Endothelial cell (in vitro differentiated cells): ENCODE measurements at regions not wholly inside any gene's neighbourhood (a gene's known extent, or its start where the extent isn't known, plus 50 kb on each side); places are given as distances from the start of the nearest gene placed in this dataset.

Source experiments
- DNase-seq: peaks from one replicate; pipeline ENCODE4 v3.0.0; 2021; ENCODE audit warnings: low spot score
- H3K27ac Mint-ChIP-seq: one replicate; pipeline ENCODE4 v1.8.0; 2021; ENCODE audit warnings: mixed read lengths, inconsistent platforms; ENCODE audit not compliant: unreplicated experiment
- H3K27me3 Mint-ChIP-seq: one replicate; pipeline ENCODE4 v1.8.0; 2021; ENCODE audit warnings: mild to moderate bottlenecking, moderate library complexity, mixed read lengths, inconsistent platforms; ENCODE audit not compliant: unreplicated experiment
- H3K36me3 Mint-ChIP-seq: one replicate; pipeline ENCODE4 v1.8.0; 2021; ENCODE audit warnings: mild to moderate bottlenecking, low read depth, mixed read lengths, inconsistent platforms; ENCODE audit not compliant: unreplicated experiment
- H3K4me1 Mint-ChIP-seq: one replicate; pipeline ENCODE4 v1.8.0; 2021; ENCODE audit warnings: mild to moderate bottlenecking, mixed read lengths, inconsistent platforms; ENCODE audit not compliant: unreplicated experiment
- H3K4me3 Mint-ChIP-seq: one replicate; pipeline ENCODE4 v1.8.0; 2021; ENCODE audit warnings: mild to moderate bottlenecking, mixed read lengths, inconsistent platforms; ENCODE audit not compliant: unreplicated experiment
- H3K9me3 Mint-ChIP-seq: one replicate; pipeline ENCODE4 v1.8.0; 2021; ENCODE audit warnings: mixed read lengths, inconsistent platforms; ENCODE audit not compliant: unreplicated experiment
- CTCF ChIP-seq: fragments of 200-600 bp; sonication (generic); IDR thresholded peaks from one replicate; pipeline ENCODE4 v1.5.0; 2021; ENCODE audit warnings: antibody characterized with exemption; ENCODE audit not compliant: unreplicated experiment

GRCh38 chr5:101997235-101997634 lies 298.8 kb downstream of the SLCO4C1 start:
- no peak for DNase-seq
- no peaks in the 10 kb centered on the region for H3K9me3 Mint-ChIP-seq
- H3K27ac Mint-ChIP-seq: no peak overlapping the region
- H3K4me1 Mint-ChIP-seq: peaks cover 3% of the 10 kb centered on the region
- H3K4me3 Mint-ChIP-seq: no peak overlapping the region
- no peaks in the 10 kb centered on the region for H3K27me3 Mint-ChIP-seq
- no peak for TF ChIP-seq CTCF
- H3K36me3 Mint-ChIP-seq: no peaks in the 10 kb centered on the region

GRCh38 chr5:101995585-101995984 lies 300.5 kb downstream of the SLCO4C1 start:
- Mint-ChIP-seq H3K4me1 (peaks cover 3% of the 10 kb centered on the region), H3K36me3 (no peaks in the 10 kb centered on the region), H3K9me3 (no peaks in the 10 kb centered on the region), H3K27ac (no peak overlapping the region), H3K4me3 (no peak overlapping the region), H3K27me3 (no peaks in the 10 kb centered on the region)
- no peak for TF ChIP-seq CTCF
- DNase-seq: no peak

- no peaks in the 10 kb centered on the region for H3K9me3 Mint-ChIP-seq
Observed at GRCh38 chr5:101991486-101991885, 304.6 kb downstream of the SLCO4C1 start.

GRCh38 chr5:101989659-101990058 lies 306.4 kb downstream of the SLCO4C1 start:
- H3K4me1 Mint-ChIP-seq: no peaks in the 10 kb centered on the region
- no peak overlapping the region for H3K27ac Mint-ChIP-seq
- no peak for TF ChIP-seq CTCF
- no peak overlapping the region for H3K4me3 Mint-ChIP-seq
- no peaks in the 10 kb centered on the region for H3K9me3 Mint-ChIP-seq
- no peak for DNase-seq
- no peaks in the 10 kb centered on the region for H3K27me3 Mint-ChIP-seq
- H3K36me3 Mint-ChIP-seq: no peaks in the 10 kb centered on the region

More at GRCh38 chr5:101991486-101991885, 304.6 kb downstream of the SLCO4C1 start:
- Mint-ChIP-seq H3K27ac (no peak overlapping the region), H3K4me3 (no peak overlapping the region), H3K4me1 (peaks cover 3% of the 10 kb centered on the region), H3K36me3 (no peaks in the 10 kb centered on the region), H3K27me3 (no peaks in the 10 kb centered on the region)
- TF ChIP-seq CTCF: no peak
- DNase-seq: no peak

GRCh38 chr5:101977729-101978345 lies 318.2 kb downstream of the SLCO4C1 start:
- no peaks in the 10 kb centered on the region for H3K9me3 Mint-ChIP-seq

More at GRCh38 chr5:101977729-101978345, 318.2 kb downstream of the SLCO4C1 start:
- Mint-ChIP-seq H3K27me3 (no peaks in the 10 kb centered on the region), H3K4me1 (no peaks in the 10 kb centered on the region), H3K27ac (peak overlapping the region; percentile 62), H3K36me3 (no peaks in the 10 kb centered on the region), H3K4me3 (no peak overlapping the region)
- DNase-seq: peak; percentile 11
- peak; percentile 82 for TF ChIP-seq CTCF
